ENCODE measurements at regions not wholly inside any gene's neighbourhood (a gene's known extent, or its start where the extent isn't known, plus 50 kb on each side); places are given as distances from the start of the nearest gene placed in this dataset.
"Not testable (repeated sequence)": the region's sequence is repeated elsewhere in the genome, so short reads cannot be mapped to it uniquely, and the experiment has no call there.

DNA sequence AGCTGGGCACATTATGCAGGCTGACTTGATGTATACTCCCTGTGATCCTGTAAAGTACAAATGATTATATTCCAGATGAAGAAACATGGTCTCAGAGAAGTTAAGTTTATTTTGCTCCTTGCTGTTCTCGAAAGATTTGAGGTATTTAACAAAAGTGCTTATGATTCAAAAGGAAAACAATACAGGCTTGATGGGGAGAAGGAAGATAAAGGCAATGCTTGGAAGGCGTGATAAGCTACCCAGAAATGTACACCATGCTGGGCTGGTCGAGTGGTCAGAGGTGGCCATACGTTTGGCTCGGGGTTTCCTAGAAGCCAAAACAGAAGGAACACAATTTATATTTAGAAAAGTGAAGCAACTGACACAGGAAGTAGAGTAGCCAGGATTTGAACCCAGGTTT is 201.0 kb downstream of the KTN1 start:
- ChIA-PET CTCF (no interaction called here), POLR2A (no interaction called here)
- no peaks in the 10 kb centered on the region for H3K27me3 Mint-ChIP-seq

DNA sequence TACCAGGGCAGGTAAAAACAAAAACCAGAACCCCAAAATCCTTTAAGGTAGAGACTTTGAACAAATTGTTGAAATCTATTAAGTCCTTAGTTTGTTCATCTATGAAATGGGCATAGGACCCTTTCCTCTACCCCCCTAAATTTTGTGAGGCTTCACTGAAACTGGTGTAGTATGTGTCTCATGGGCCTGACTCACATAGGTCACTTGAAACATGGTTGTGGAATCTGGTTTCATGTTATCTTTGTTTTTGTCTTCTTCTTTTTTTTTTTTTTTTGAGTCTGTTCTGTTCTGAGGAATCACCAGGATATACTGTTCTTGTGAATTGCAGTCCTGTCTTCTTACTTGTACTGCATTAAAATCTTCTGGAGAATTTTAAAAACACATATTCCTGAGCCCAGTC is 202.2 kb downstream of the KTN1 start:
- ChIA-PET CTCF (no interaction called here), POLR2A (no interaction called here)
- DNase-seq (no peak), ATAC-seq (ENCODE audit: low read depth) (no peak)
- no peaks in the 10 kb centered on the region for H3K27me3 Mint-ChIP-seq
- H3K9me3 Mint-ChIP-seq: no peaks in the 10 kb centered on the region
- TF ChIP-seq, protein P1, sequence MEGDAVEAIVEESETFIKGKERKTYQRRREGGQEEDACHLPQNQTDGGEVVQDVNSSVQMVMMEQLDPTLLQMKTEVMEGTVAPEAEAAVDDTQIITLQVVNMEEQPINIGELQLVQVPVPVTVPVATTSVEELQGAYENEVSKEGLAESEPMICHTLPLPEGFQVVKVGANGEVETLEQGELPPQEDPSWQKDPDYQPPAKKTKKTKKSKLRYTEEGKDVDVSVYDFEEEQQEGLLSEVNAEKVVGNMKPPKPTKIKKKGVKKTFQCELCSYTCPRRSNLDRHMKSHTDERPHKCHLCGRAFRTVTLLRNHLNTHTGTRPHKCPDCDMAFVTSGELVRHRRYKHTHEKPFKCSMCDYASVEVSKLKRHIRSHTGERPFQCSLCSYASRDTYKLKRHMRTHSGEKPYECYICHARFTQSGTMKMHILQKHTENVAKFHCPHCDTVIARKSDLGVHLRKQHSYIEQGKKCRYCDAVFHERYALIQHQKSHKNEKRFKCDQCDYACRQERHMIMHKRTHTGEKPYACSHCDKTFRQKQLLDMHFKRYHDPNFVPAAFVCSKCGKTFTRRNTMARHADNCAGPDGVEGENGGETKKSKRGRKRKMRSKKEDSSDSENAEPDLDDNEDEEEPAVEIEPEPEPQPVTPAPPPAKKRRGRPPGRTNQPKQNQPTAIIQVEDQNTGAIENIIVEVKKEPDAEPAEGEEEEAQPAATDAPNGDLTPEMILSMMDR (IDR thresholded peaks at IDR 0.05): no peak
- no peak overlapping the region for H3K4me3 Mint-ChIP-seq
- no peak overlapping the region for H3K27ac Mint-ChIP-seq
- H3K36me3 Mint-ChIP-seq (ENCODE audit: low read depth): no peaks in the 10 kb centered on the region
- no peaks in the 10 kb centered on the region for H3K4me1 Mint-ChIP-seq
- intact Hi-C loops (cut with micrococcal nuclease): no loop called here

More for the DNA sequence above, 201.0 kb downstream of the KTN1 start:
- H3K36me3 Mint-ChIP-seq (ENCODE audit: low read depth): no peaks in the 10 kb centered on the region
- intact Hi-C loops (cut with micrococcal nuclease): no loop called here
- H3K27ac Mint-ChIP-seq: no peak overlapping the region
- TF ChIP-seq, protein P1 (IDR thresholded peaks at IDR 0.05): no peak
- DNase-seq: no peak
- no peaks in the 10 kb centered on the region for H3K9me3 Mint-ChIP-seq
- no peak overlapping the region for H3K4me3 Mint-ChIP-seq
- no peak for ATAC-seq (ENCODE audit: low read depth)
- H3K4me1 Mint-ChIP-seq: no peaks in the 10 kb centered on the region

DNA sequence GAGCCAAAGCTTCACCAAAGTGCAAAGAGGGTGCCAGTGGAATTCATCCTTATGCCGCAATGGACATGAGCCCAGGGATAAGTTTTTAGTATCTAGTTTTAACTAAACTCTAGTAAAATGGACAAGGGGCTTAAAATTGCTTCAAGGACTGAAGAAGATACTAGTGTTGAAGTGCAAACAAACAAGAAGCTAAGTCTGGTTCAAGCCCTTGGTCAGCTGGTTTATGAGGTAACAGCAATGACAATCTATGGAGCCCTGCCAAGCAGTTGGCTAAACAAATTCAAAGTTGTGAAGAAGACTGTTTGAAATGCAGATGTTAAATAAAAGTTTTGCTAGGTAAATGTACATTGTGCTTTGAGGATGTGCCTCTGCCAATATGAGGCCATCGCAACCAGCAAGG is 209.4 kb downstream of the KTN1 start:
- no peak for DNase-seq

DNA sequence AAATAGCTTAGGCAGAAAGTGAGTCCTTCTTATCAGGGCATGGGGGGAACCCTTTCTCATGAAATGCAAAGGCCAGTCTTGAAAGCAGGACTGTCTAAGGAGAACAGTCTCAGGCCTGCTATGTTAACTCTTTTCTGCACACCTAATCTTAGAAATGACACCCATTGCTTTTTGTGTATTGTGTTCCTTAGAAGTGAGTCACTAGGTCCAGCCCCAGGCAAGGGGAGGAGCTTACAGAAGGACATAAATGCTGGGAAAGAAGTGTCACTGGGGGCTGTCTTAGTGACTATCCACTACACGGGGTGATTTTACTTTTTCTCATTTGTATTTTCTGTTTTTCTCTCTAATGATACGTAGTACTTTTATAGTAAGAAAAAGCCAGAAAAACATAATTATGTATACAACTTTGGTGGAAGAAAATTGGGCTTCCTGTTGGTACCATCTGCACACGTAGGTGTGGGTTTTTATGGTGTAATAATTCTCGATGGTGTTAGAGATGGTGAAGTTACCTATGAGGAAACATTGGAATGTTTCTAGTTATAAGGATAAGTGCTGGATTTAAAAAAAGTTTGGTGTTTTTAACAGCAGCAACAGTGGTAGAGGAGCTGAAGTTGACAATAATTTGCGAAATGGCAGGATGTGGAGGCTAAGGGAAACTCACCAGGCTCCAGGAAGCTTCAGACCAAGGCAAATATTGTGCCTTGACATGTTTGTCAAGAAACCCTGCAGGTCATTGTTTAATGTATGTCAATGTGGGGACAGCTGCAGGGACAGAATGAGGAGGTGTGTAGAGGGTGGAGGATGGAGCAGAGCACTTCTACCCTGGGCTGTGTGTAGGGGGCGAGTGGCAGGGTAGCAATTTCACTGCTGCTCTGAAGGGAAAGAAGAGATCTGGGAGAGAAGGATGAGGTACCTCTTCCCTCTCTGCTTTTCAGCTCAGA is 214.9 kb downstream of the KTN1 start:
- ChIA-PET CTCF (no interaction called here), POLR2A (no interaction called here)
- H3K9me3 Mint-ChIP-seq: no peaks in the 10 kb centered on the region

More for the DNA sequence above, 209.4 kb downstream of the KTN1 start:
- H3K4me3 Mint-ChIP-seq: no peak overlapping the region
- H3K4me1 Mint-ChIP-seq: no peaks in the 10 kb centered on the region
- H3K27ac Mint-ChIP-seq: no peak overlapping the region
- TF ChIP-seq, protein P1 (IDR thresholded peaks at IDR 0.05): no peak
- intact Hi-C loops (cut with micrococcal nuclease): no loop called here
- no peaks in the 10 kb centered on the region for H3K9me3 Mint-ChIP-seq
- H3K27me3 Mint-ChIP-seq: no peaks in the 10 kb centered on the region
- H3K36me3 Mint-ChIP-seq (ENCODE audit: low read depth): no peaks in the 10 kb centered on the region
- ATAC-seq (ENCODE audit: low read depth): no peak
- ChIA-PET CTCF (no interaction called here), POLR2A (no interaction called here)

DNA sequence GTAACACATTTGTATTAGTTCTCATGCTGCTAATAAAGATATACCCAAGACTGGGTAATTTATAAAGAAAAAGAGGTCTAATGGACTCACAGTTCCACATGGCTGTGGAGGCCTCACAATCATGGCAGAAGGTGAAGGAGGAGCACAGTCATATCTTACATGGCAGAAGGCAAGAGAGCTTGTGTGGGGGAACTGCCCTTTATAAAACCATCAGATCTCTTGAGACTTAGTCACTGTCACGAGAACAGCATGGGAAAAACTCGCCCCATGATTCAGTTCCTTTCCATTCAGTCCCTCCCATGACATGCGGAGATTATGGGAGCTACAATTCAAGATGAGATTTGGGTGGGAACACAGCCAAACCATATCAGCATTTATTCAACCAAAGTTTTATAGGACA is 216.5 kb downstream of the KTN1 start:
- H3K9me3 Mint-ChIP-seq; H3K27me3 Mint-ChIP-seq; DNase-seq; ATAC-seq (ENCODE audit: low read depth); H3K4me1 Mint-ChIP-seq; H3K4me3 Mint-ChIP-seq; CTCF ChIA-PET; H3K27ac Mint-ChIP-seq; POLR2A ChIA-PET; intact Hi-C loops (cut with micrococcal nuclease); H3K36me3 Mint-ChIP-seq (ENCODE audit: low read depth): not testable (repeated sequence)

More for the DNA sequence above, 214.9 kb downstream of the KTN1 start:
- TF ChIP-seq, protein P1 (IDR thresholded peaks at IDR 0.05): no peak
- no peak overlapping the region for H3K4me3 Mint-ChIP-seq
- ATAC-seq (ENCODE audit: low read depth) (no peak), DNase-seq (no peak)
- intact Hi-C loops (cut with micrococcal nuclease): no loop called here
- H3K36me3 Mint-ChIP-seq (ENCODE audit: low read depth): no peaks in the 10 kb centered on the region
- H3K27ac Mint-ChIP-seq: no peak overlapping the region
- no peaks in the 10 kb centered on the region for H3K4me1 Mint-ChIP-seq
- H3K27me3 Mint-ChIP-seq: no peaks in the 10 kb centered on the region

All from activated B cell treated with CpG ODN at 0.5 μM for 24 hours (primary cell).